GM23248 (cell line): ENCODE measurements at regions not wholly inside any gene's neighbourhood (a gene's known extent, or its start where the extent isn't known, plus 50 kb on each side); places are given as distances from the start of the nearest gene placed in this dataset.

Source experiments
- DNase-seq: peaks from one replicate; pipeline ENCODE4 v3.0.0-alpha.2; 2015
- H2AFZ ChIP-seq: fragments of 200-600 bp; sonication (generic); 2 replicates; pipeline ENCODE4 v1.6.1; 2016; ENCODE audit warnings: antibody characterized with exemption
- H3F3A ChIP-seq: fragments of 200-600 bp; sonication (generic); 2 replicates; pipeline ENCODE4 v1.6.1; 2016; ENCODE audit warnings: mild to moderate bottlenecking, antibody characterized with exemption, mixed run types; ENCODE audit not compliant: insufficient read depth
- H3K27ac ChIP-seq: fragments of 200-600 bp; sonication (generic); 2 replicates; pipeline ENCODE4 v1.5.1; 2016; ENCODE audit warnings: mild to moderate bottlenecking
- H3K27me3 ChIP-seq: fragments of 200-600 bp; sonication (generic); replicated peaks from 2 replicates; pipeline ENCODE4 v1.6.1; 2016; ENCODE audit warnings: mild to moderate bottlenecking; ENCODE audit not compliant: insufficient read depth
- H3K36me3 ChIP-seq: fragments of 200-600 bp; sonication (generic); 2 replicates; pipeline ENCODE4 v1.6.1; 2016; ENCODE audit warnings: low read depth, mild to moderate bottlenecking
- H3K4me1 ChIP-seq: fragments of 200-600 bp; sonication (generic); 2 replicates; pipeline ENCODE4 v1.6.1; 2016; ENCODE audit warnings: mild to moderate bottlenecking; ENCODE audit not compliant: insufficient read depth
- H3K4me2 ChIP-seq: fragments of 200-600 bp; sonication (generic); one replicate; pipeline ENCODE4 v1.6.1; 2016; ENCODE audit warnings: mild to moderate bottlenecking; ENCODE audit not compliant: unreplicated experiment
- H3K4me3 ChIP-seq: fragments of 200-600 bp; sonication (generic); 2 replicates; pipeline ENCODE4 v1.5.1; 2016; ENCODE audit warnings: mild to moderate bottlenecking
- H3K79me2 ChIP-seq: fragments of 200-600 bp; sonication (generic); 2 replicates; pipeline ENCODE4 v1.6.1; 2016; ENCODE audit warnings: mild to moderate bottlenecking; ENCODE audit not compliant: insufficient read depth
- H3K9ac ChIP-seq: fragments of 200-600 bp; sonication (generic); 2 replicates; pipeline ENCODE4 v1.6.1; 2016; ENCODE audit warnings: mild to moderate bottlenecking
- H3K9me2 ChIP-seq: fragments of 200-600 bp; sonication (generic); 2 replicates; pipeline ENCODE4 v1.6.1; 2016; ENCODE audit warnings: mixed run types, mild to moderate bottlenecking, moderate library complexity; ENCODE audit not compliant: insufficient read depth
- H3K9me3 ChIP-seq: fragments of 200-600 bp; sonication (generic); one replicate; pipeline ENCODE4 v1.6.1; 2017; ENCODE audit warnings: low read depth
- H4K20me1 ChIP-seq: fragments of 200-600 bp; sonication (generic); 2 replicates; pipeline ENCODE4 v1.6.0; 2016; ENCODE audit not compliant: insufficient read depth
- EZH2 ChIP-seq: fragments of 200-600 bp; sonication (generic); IDR thresholded peaks from 2 replicates; pipeline ENCODE4 v1.6.1; 2018; ENCODE audit warnings: antibody characterized with exemption, mild to moderate bottlenecking; ENCODE audit not compliant: insufficient read depth, poor library complexity, severe bottlenecking
- EZH2phosphoT487 ChIP-seq: fragments of 200-600 bp; sonication (generic); IDR thresholded peaks from 2 replicates; pipeline ENCODE4 v1.6.1; 2018; ENCODE audit warnings: antibody characterized with exemption, moderate library complexity, mild to moderate bottlenecking, low read depth; ENCODE audit not compliant: insufficient read depth
- WGBS, 2 experiments: methylation state at CpG; one replicate each; pipeline ENCODE4 v1.1.6; 2015 to 2017; ENCODE audit warnings: low lambda C conversion rate in 2 of 2, low coverage in 1 of 2; ENCODE audit errors: missing lambda C conversion rate in 2 of 2; 5-methylcytosine and 5-hydroxymethylcytosine counted together
- in situ Hi-C: fragments of 300-500 bp; cut with MboI; formaldehyde crosslinking; loops from 2 replicates; pipeline ENCODE4 v1.15.0; 2020

DNA sequence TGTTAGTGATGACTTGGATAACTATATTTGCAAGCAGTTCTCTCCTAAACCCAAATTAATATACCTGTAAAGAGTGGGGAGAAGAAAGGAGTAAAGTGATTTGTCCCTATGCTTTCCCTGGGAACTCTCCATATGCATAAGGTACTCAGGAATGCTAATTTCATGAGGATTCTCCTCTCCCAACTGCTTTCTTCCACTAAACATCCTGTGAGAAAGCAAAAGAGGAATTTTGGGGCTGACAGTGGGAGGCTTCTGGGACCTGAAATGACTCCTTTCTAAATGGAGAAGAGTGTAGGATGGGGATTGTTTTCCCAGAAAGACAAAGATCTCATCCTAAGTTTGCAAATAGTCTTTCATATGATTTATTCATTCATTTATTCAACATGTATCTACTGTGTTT lies 250.5 kb downstream of the TDRD3 start:
- no peaks in the 10 kb centered on the region for H3K9me3 ChIP-seq
- no peak for TF ChIP-seq EZH2phosphoT487
- no peak for TF ChIP-seq EZH2

GRCh38 chr13:60646620-60647019 lies 249.6 kb downstream of the TDRD3 start:
- Histone ChIP-seq H3K4me3 (no peak overlapping the region), H3K36me3 (no peaks in the 10 kb centered on the region), H3F3A (no peaks in the 10 kb centered on the region), H4K20me1 (no peaks in the 10 kb centered on the region), H3K4me2 (no peak overlapping the region), H3K79me2 (no peaks in the 10 kb centered on the region), H3K9me3 (no peaks in the 10 kb centered on the region), H3K9me2 (no peaks in the 10 kb centered on the region), H3K27me3 (no peaks in the 10 kb centered on the region), H2AFZ (no peak overlapping the region), H3K27ac (no peak overlapping the region), H3K9ac (no peak overlapping the region), H3K4me1 (no peaks in the 10 kb centered on the region)
- no peak for DNase-seq
- no peak for TF ChIP-seq EZH2
- TF ChIP-seq EZH2phosphoT487 = no peak
- in situ Hi-C loops = no loop called here
- WGBS, 2 experiments = 57% methylated on average over 3 of the region's 3 CpGs

More for the DNA sequence above, 250.5 kb downstream of the TDRD3 start:
- Histone ChIP-seq H3K4me1 (no peaks in the 10 kb centered on the region), H3K36me3 (no peaks in the 10 kb centered on the region), H3K27ac (no peak overlapping the region), H3K9ac (no peak overlapping the region), H4K20me1 (no peaks in the 10 kb centered on the region), H3K4me2 (no peak overlapping the region), H3K4me3 (no peak overlapping the region), H3F3A (no peaks in the 10 kb centered on the region), H2AFZ (no peak overlapping the region), H3K9me2 (no peaks in the 10 kb centered on the region), H3K27me3 (no peaks in the 10 kb centered on the region), H3K79me2 (no peaks in the 10 kb centered on the region)
- no peak for DNase-seq
- in situ Hi-C loops = no loop called here

DNA sequence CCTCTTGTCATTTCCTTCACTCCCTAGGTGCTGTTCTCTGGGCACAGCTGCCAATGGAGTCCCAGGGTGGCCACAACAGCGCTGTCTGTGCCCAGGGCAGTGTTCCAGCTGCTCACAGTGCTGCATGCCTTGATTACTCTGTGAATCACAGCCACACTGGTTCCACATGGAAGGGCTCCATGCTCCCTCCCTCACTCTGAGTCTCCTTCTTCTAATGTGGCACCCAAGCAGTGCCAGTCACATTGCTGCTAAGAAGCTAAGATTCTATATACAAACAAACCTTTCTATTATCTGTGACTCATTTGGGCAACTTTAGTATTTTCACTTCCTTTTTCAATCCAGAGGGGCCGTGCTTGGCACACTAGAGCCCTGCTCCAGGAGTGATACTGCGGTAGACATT lies 248.7 kb downstream of the TDRD3 start:
- WGBS, 2 experiments = 54 to 56% methylated on average over 3 of the region's 3 CpGs

GRCh38 chr13:60642552-60642951 lies 245.5 kb downstream of the TDRD3 start:
- Histone ChIP-seq H3K27ac (no peak overlapping the region), H3K9me2 (no peaks in the 10 kb centered on the region), H3K9ac (no peak overlapping the region), H3K4me3 (no peak overlapping the region), H3K27me3 (0 out of 2 replicates have a peak, but pooled peaks cover 8% of the 10 kb centered on the region), H4K20me1 (no peaks in the 10 kb centered on the region), H3K79me2 (no peaks in the 10 kb centered on the region), H3K9me3 (no peaks in the 10 kb centered on the region), H3K36me3 (no peaks in the 10 kb centered on the region), H3F3A (no peaks in the 10 kb centered on the region), H3K4me1 (no peaks in the 10 kb centered on the region), H3K4me2 (no peak overlapping the region), H2AFZ (no peak overlapping the region)
- peak; percentile 2 for DNase-seq
- in situ Hi-C loops = no loop called here
- TF ChIP-seq EZH2phosphoT487 (no peak), EZH2 (no peak)
- WGBS, 2 experiments = 3% methylated on average over 4 of the region's 4 CpGs

More for the DNA sequence above, 248.7 kb downstream of the TDRD3 start:
- Histone ChIP-seq H3K4me3 (no peak overlapping the region), H3K79me2 (no peaks in the 10 kb centered on the region), H3K9ac (no peak overlapping the region), H3F3A (no peaks in the 10 kb centered on the region), H3K27ac (no peak overlapping the region), H4K20me1 (no peaks in the 10 kb centered on the region), H2AFZ (no peak overlapping the region), H3K36me3 (no peaks in the 10 kb centered on the region), H3K4me1 (no peaks in the 10 kb centered on the region), H3K9me2 (no peaks in the 10 kb centered on the region), H3K4me2 (no peak overlapping the region), H3K27me3 (no peaks in the 10 kb centered on the region), H3K9me3 (no peaks in the 10 kb centered on the region)
- TF ChIP-seq EZH2 (no peak), EZH2phosphoT487 (no peak)
- DNase-seq = no peak
- in situ Hi-C loops = no loop called here

DNA sequence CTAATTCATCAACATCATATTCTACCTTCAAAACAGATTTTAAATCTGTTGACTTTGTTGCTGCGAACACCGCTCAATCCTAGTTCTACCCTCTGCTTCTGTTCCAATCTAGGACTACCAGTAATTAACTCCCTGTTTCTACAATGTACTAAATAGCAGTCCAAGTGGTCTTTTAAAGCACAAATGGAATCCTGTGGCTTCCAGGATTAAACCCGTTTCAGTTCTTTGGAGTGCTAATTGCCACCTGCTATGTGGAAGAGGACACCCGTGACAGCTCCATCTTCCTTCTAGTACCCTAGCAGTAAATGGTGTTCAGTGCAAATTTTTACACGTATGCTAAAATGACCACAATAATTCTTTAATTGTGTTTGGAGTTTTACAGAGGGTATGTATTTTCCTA lies 232.1 kb downstream of the TDRD3 start:
- H3K79me2 ChIP-seq = no peaks in the 10 kb centered on the region
- H3K9me3 ChIP-seq = no peaks in the 10 kb centered on the region
- no peaks in the 10 kb centered on the region for H4K20me1 ChIP-seq
- no peak overlapping the region for H3K4me3 ChIP-seq
- H3K4me1 ChIP-seq = no peaks in the 10 kb centered on the region
- no peak overlapping the region for H3K9ac ChIP-seq
- H3K9me2 ChIP-seq = no peaks in the 10 kb centered on the region
- no peaks in the 10 kb centered on the region for H3K36me3 ChIP-seq
- peaks cover 18% of the 10 kb centered on the region; the same call in 1 of the 2 replicates for H3K27me3 ChIP-seq
- H3K4me2 ChIP-seq = no peak overlapping the region
- DNase-seq = no peak
- no peak overlapping the region for H2AFZ ChIP-seq
- no peak overlapping the region for H3K27ac ChIP-seq
- no peak for TF ChIP-seq EZH2phosphoT487
- 42 to 50% methylated on average over 5 of the region's 5 CpGs for WGBS, 2 experiments
- no peaks in the 10 kb centered on the region for H3F3A ChIP-seq
- in situ Hi-C loops = no loop called here
